Thyroid gland (tissue), 4 donors: ENCODE measurements at regions not wholly inside any gene's neighbourhood (a gene's known extent, or its start where the extent isn't known, plus 50 kb on each side); places are given as distances from the start of the nearest gene placed in this dataset.

Source experiments
- DNase-seq, 2 donors: peaks; one replicate each; pipeline ENCODE4 v3.0.0-alpha.2; 2019
- H3K27ac ChIP-seq, 3 donors: fragments of 200-600 bp; sonication (generic); 1 replicate in 2 of 3; 2 replicates in 1 of 3; pipeline ENCODE4 v1.5.1; 2016 to 2019; ENCODE audit warnings: mild to moderate bottlenecking in 1 of 3, moderate library complexity in 1 of 3
- H3K27me3 ChIP-seq: fragments of 200-600 bp; sonication (generic); one replicate; pipeline ENCODE4 v1.5.1; 2019
- H3K36me3 ChIP-seq, 2 donors: fragments of 200-600 bp; sonication (generic); one replicate each; pipeline ENCODE4 v1.5.1; 2016 to 2019
- H3K4me1 ChIP-seq, 2 donors: fragments of 200-600 bp; sonication (generic); one replicate each; pipeline ENCODE4 v1.5.1; 2017 to 2019
- H3K4me3 ChIP-seq, 3 donors: fragments of 200-600 bp; sonication (generic); replicated peaks in 1 of 3; 1 replicate in 2 of 3; 2 replicates in 1 of 3; pipeline ENCODE4 v1.5.1; 2016; ENCODE audit warnings: mild to moderate bottlenecking in 1 of 3
- H3K9me3 ChIP-seq: fragments of 200-600 bp; sonication (generic); one replicate; pipeline ENCODE4 v1.5.1; 2017
- POLR2A ChIP-seq, 2 donors: fragments of 450-650 bp; IDR thresholded peaks; one replicate each; pipeline ENCODE4 v1.6.1; 2017; ENCODE audit warnings: antibody characterized with exemption in 2 of 2, mild to moderate bottlenecking in 2 of 2, moderate library complexity in 1 of 2
- WGBS, 2 donors: methylation state at CpG; one replicate each; pipeline ENCODE4 v1.1.5; 2017; 5-methylcytosine and 5-hydroxymethylcytosine counted together
- intact Hi-C: fragments of 100-400 bp; cut with DNase I; formaldehyde crosslinking; loops from one replicate; pipeline ENCODE4 v1.15.1; 2023
- TF ChIP-seq, protein P1 (sequence below), 6 experiments: fragments of 200-600 bp in 3 of 6; fragments of 450-650 bp in 3 of 6; sonication (generic) in 3 of 6; IDR thresholded peaks; one replicate each; pipeline ENCODE4 v1.5.1; 2016 to 2019; ENCODE audit warnings: antibody characterized with exemption in 6 of 6, mild to moderate bottlenecking in 2 of 6, inconsistent platforms in 1 of 6, moderate library complexity in 1 of 6

DNA sequence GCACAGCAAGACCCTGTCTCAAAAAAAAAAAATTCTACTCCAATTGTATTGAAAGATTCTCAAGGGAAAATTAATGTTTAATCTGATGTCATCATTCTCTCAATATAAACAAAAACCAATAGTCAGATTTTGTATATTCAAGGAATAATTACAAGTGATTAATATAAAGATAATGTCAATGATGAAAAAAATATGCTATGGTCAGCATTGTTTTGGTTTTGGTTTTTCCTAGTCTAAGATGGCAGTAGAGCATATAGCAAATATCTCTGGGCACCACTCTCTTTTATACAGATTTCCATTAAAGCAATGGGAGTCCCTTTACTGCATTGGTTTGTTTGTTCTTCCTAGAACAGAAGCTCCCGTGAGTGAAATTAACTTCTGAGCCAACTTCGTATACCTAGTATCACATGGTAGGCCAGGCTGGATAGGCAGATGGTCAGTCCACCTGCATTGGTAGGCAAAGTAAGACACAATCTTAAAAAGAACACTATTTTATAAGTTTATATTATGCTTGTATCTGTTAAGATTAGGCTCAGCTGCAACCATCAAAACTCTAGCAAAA is 523.8 kb upstream of the JARID2 start:
- Histone ChIP-seq H3K9me3 (no peaks in the 10 kb centered on the region), H3K4me1 (no peaks in the 10 kb centered on the region), H3K4me3 (no peak overlapping the region), H3K27me3 (no peaks in the 10 kb centered on the region), H3K27ac (no peak overlapping the region), H3K36me3 (no peaks in the 10 kb centered on the region)
- DNase-seq: no peak
- WGBS, 2 donors: 74 to 87% methylated on average over 2 of the region's 2 CpGs
- TF ChIP-seq POLR2A (IDR thresholded peaks at IDR 0.05): no peak
- TF ChIP-seq, protein P1, sequence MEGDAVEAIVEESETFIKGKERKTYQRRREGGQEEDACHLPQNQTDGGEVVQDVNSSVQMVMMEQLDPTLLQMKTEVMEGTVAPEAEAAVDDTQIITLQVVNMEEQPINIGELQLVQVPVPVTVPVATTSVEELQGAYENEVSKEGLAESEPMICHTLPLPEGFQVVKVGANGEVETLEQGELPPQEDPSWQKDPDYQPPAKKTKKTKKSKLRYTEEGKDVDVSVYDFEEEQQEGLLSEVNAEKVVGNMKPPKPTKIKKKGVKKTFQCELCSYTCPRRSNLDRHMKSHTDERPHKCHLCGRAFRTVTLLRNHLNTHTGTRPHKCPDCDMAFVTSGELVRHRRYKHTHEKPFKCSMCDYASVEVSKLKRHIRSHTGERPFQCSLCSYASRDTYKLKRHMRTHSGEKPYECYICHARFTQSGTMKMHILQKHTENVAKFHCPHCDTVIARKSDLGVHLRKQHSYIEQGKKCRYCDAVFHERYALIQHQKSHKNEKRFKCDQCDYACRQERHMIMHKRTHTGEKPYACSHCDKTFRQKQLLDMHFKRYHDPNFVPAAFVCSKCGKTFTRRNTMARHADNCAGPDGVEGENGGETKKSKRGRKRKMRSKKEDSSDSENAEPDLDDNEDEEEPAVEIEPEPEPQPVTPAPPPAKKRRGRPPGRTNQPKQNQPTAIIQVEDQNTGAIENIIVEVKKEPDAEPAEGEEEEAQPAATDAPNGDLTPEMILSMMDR (IDR thresholded peaks at IDR 0.05): no peak
- intact Hi-C loops: no loop called here

DNA sequence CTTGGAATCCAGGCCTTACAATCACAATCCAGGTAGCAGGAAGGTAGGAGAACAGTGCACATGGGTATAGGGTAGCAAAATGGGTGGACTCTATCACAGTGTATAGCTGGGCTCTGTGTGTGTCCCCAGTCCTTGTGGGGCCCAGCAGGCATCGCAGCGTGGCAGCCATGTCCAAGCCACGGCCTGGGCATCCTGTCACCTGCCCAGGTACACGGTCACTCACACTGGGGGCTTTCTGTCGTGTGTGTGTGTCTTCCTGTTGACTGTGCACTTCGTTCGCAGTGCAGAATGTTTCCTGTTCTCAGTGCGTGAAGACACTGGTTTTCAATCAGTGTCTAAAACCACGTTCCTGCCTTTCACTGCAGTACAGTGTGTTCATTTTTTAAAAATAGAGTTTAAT is 523.2 kb upstream of the JARID2 start:
- H3K4me1 ChIP-seq: no peaks in the 10 kb centered on the region
- TF ChIP-seq, protein P1 (IDR thresholded peaks at IDR 0.05): no peak
- TF ChIP-seq POLR2A (IDR thresholded peaks at IDR 0.05): no peak
- H3K4me3 ChIP-seq: no peak overlapping the region
- DNase-seq: no peak
- intact Hi-C loops: no loop called here
- no peaks in the 10 kb centered on the region for H3K36me3 ChIP-seq
- WGBS, 2 donors: 81% methylated on average over 9 of the region's 9 CpGs
- H3K27ac ChIP-seq: no peak overlapping the region
- H3K27me3 ChIP-seq: no peaks in the 10 kb centered on the region
- no peaks in the 10 kb centered on the region for H3K9me3 ChIP-seq

DNA sequence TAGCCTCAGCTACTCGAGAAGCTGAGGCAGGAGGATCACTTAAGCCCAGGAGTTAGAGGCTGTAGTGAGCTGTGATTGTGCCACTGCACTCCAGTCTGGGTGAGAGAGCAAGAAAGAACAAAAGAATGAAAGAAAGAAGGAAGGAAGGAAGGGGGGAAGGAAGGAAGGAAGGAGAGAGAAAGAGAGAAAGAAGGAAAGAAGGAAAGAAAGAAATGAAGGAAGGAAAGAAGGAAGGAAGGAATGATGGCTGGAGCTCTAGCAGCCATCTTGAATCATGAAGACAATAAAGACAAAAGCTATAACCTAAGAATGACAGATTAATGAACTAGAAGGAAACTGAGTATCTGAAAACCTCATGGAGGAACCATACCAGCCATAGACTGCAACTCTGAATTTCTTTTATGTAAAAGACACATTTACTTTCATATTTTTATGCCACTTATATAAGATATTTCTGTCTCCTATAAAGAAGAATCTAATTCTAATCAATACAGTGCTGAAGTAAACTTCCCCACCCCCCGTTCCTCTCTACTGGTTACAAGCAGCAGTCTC is 522.3 kb upstream of the JARID2 start:
- no peaks in the 10 kb centered on the region for H3K36me3 ChIP-seq
- H3K9me3 ChIP-seq: no peaks in the 10 kb centered on the region
- intact Hi-C loops: no loop called here
- H3K4me1 ChIP-seq: no peaks in the 10 kb centered on the region
- no peak for TF ChIP-seq POLR2A (IDR thresholded peaks at IDR 0.05)
- TF ChIP-seq, protein P1 (IDR thresholded peaks at IDR 0.05): no peak
- H3K27ac ChIP-seq: no peak overlapping the region
- 93% methylated on average over 2 of the region's 2 CpGs for WGBS, 2 donors
- no peak overlapping the region for H3K4me3 ChIP-seq
- DNase-seq: no peak
- H3K27me3 ChIP-seq: no peaks in the 10 kb centered on the region

DNA sequence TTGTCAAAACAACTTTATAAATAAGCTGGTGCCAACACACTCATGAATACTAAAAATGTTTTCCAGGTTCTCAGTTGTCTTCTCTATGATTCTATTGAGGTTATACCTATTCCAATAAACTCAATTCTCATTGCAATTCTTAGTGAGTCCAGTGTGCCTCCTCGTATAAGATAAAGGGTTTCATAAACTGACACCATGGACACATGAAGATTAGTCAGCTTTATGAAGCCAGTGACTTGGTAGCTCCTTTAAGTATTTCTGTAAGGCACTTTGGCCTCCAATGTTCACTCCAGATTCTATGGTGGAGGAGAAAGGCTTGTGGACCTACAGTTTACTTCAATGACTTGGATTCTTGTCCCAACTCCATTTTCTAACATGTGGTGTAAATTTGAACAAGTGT is 521.3 kb upstream of the JARID2 start:
- whole genome bisulfite sequencing, 2 donors: 91 to 96% methylated on average over 1 of the region's 1 CpG
- no peaks in the 10 kb centered on the region for H3K36me3 ChIP-seq
- H3K9me3 ChIP-seq: no peaks in the 10 kb centered on the region
- TF ChIP-seq, protein P1 (IDR thresholded peaks at IDR 0.05): no peak
- TF ChIP-seq POLR2A (IDR thresholded peaks at IDR 0.05): no peak
- H3K4me1 ChIP-seq: no peaks in the 10 kb centered on the region
- intact Hi-C loops: no loop called here
- no peak overlapping the region for H3K27ac ChIP-seq
- no peak overlapping the region for H3K4me3 ChIP-seq
- no peaks in the 10 kb centered on the region for H3K27me3 ChIP-seq
- DNase-seq: no peak

DNA sequence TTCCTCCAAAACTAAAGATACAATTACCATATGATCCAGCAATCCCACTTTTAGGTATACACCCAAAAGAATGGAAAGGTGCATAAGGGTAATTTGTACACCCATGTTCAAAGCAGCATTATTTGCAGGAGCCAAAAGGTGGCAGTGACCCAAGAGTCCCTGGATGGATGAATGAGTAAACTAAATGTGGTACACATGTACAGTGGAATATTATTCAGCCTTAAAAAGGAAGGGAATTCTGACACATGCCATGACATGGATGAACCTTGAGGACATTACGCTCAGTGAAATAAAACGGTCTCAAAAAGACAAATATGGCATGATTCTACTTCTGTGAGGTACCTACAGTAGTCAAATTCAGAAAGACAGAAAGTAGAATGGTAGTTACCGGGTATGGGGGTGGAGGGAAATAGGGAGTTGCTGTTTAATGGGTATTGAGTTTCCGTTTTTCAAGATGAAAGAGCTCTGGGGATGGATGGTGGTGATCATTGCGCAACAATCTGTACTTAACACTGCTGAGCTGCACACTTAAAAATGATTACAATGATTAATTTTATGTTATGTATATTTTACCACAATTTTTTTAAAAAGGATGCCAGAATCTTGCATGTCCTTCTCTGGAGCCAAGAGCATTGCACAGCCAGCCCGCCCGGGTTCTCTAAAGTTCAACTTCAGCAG is 518.9 kb upstream of the JARID2 start:
- Histone ChIP-seq H3K36me3 (no peaks in the 10 kb centered on the region), H3K27ac (no peak overlapping the region), H3K27me3 (no peaks in the 10 kb centered on the region), H3K4me3 (no peak overlapping the region), H3K9me3 (no peaks in the 10 kb centered on the region), H3K4me1 (no peaks in the 10 kb centered on the region)
- TF ChIP-seq, protein P1 (IDR thresholded peaks at IDR 0.05): no peak
- no peak for TF ChIP-seq POLR2A (IDR thresholded peaks at IDR 0.05)
- intact Hi-C loops: no loop called here
- no peak for DNase-seq
- WGBS, 2 donors: 90 to 92% methylated on average over 7 of the region's 7 CpGs
